GM12891 (cell line): ENCODE measurements at regions not wholly inside any gene's neighbourhood (a gene's known extent, or its start where the extent isn't known, plus 50 kb on each side); places are given as distances from the start of the nearest gene placed in this dataset.
A peak's percentile ranks its signal among the peaks of the same experiment; 100 is the strongest.

Experiments
- DNase-seq: peaks from one replicate; pipeline ENCODE4 v3.0.0; 2011; ENCODE audit warnings: low spot score; ENCODE audit not compliant: insufficient read length
- FAIRE-seq: peaks from 2 replicates; lab custom pipeline; 2011; peaks lifted over from hg19 to GRCh38; lab: Jason Lieb, UNC
- PAX5 ChIP-seq: IDR thresholded peaks from 2 replicates; pipeline ENCODE4 v1.6.1; 2011; ENCODE audit warnings: low read length, moderate library complexity, mild to moderate bottlenecking; ENCODE audit not compliant: insufficient read depth, severe bottlenecking
- POLR2A ChIP-seq: IDR thresholded peaks from 2 replicates; pipeline ENCODE4 v1.6.1; 2011; ENCODE audit warnings: low read depth, low read length, control low read depth
- POLR2AphosphoS5 ChIP-seq: IDR thresholded peaks from 2 replicates; pipeline ENCODE4 v1.6.1; 2011; ENCODE audit warnings: low read depth, low read length, control low read depth
- POU2F2 ChIP-seq: IDR thresholded peaks from 2 replicates; pipeline ENCODE4 v1.6.1; 2011; ENCODE audit warnings: low read depth, mild to moderate bottlenecking, control low read depth, low read length, moderate library complexity
- SPI1 ChIP-seq: IDR thresholded peaks from 2 replicates; pipeline ENCODE4 v1.6.1; 2011; ENCODE audit warnings: low read depth, low read length, control low read depth
- TAF1 ChIP-seq: IDR thresholded peaks from 2 replicates; pipeline ENCODE4 v1.6.1; 2011; ENCODE audit warnings: low read depth, low read length, control low read depth

- DNase-seq (no peak), FAIRE-seq (no peak)
- TF ChIP-seq PAX5 (no peak), SPI1 (no peak), POU2F2 (no peak), POLR2AphosphoS5 (no peak), POLR2A (no peak), TAF1 (no peak)
These were observed 169.9 kb downstream of the CD24 start for GRCh38 chr6:106804346-106805335.

GRCh38 chr6:106803188-106803587 is 171.3 kb downstream of the CD24 start:
- no peak for DNase-seq
- no peak for TF ChIP-seq TAF1
- TF ChIP-seq SPI1: no peak
- FAIRE-seq: no peak

- TF ChIP-seq PAX5: no peak
- no peak for TF ChIP-seq TAF1
- no peak for TF ChIP-seq POU2F2
- TF ChIP-seq POLR2AphosphoS5: no peak
- no peak for TF ChIP-seq SPI1
- TF ChIP-seq POLR2A: no peak
- DNase-seq: no peak
- no peak for FAIRE-seq
These were observed 172.4 kb downstream of the CD24 start for GRCh38 chr6:106802139-106802538.

GRCh38 chr6:106801256-106801655 is 171.9 kb downstream of the QRSL1 start:
- DNase-seq: no peak

GRCh38 chr6:106800379-106800778 is 171.0 kb downstream of the QRSL1 start:
- FAIRE-seq (no peak), DNase-seq (no peak)
- TF ChIP-seq SPI1: no peak

More at GRCh38 chr6:106801256-106801655, 171.9 kb downstream of the QRSL1 start:
- FAIRE-seq: no peak
- TF ChIP-seq POU2F2 (no peak), POLR2AphosphoS5 (no peak), TAF1 (no peak), POLR2A (no peak)

GRCh38 chr6:106799031-106799894 is 169.9 kb downstream of the QRSL1 start:
- FAIRE-seq (peak; percentile 91), DNase-seq (no peak)
- TF ChIP-seq PAX5 (no peak), TAF1 (no peak), POLR2A (no peak), SPI1 (no peak), POU2F2 (no peak), POLR2AphosphoS5 (no peak)

- FAIRE-seq: no peak
- DNase-seq: no peak
- TF ChIP-seq TAF1: no peak
- no peak for TF ChIP-seq POLR2AphosphoS5
- no peak for TF ChIP-seq PAX5
- TF ChIP-seq POU2F2: no peak
- no peak for TF ChIP-seq SPI1
- no peak for TF ChIP-seq POLR2A
These were observed 167.8 kb downstream of the QRSL1 start for GRCh38 chr6:106797186-106797585.

GRCh38 chr6:106796781-106797180 is 167.4 kb downstream of the QRSL1 start:
- TF ChIP-seq POU2F2: no peak
- no peak for TF ChIP-seq POLR2A
- TF ChIP-seq PAX5: no peak
- TF ChIP-seq TAF1: no peak
- no peak for TF ChIP-seq SPI1
- TF ChIP-seq POLR2AphosphoS5: no peak
- DNase-seq (no peak), FAIRE-seq (no peak)

GRCh38 chr6:106794129-106794528 is 164.8 kb downstream of the QRSL1 start:
- FAIRE-seq (no peak), DNase-seq (no peak)
- no peak for TF ChIP-seq PAX5
- no peak for TF ChIP-seq TAF1
- TF ChIP-seq POU2F2: no peak

- no peak for FAIRE-seq
- no peak for DNase-seq
- TF ChIP-seq POU2F2 (no peak), PAX5 (no peak), TAF1 (no peak), POLR2A (no peak), POLR2AphosphoS5 (no peak), SPI1 (no peak)
These were observed 163.3 kb downstream of the QRSL1 start for GRCh38 chr6:106792536-106793236.
